K562 (cell line): ENCODE measurements at regions not wholly inside any gene's neighbourhood (a gene's known extent, or its start where the extent isn't known, plus 50 kb on each side); places are given as distances from the start of the nearest gene placed in this dataset.

Source experiments
- ATAC-seq: fragments of 200-7000 bp; cut with Tn5 transposase; 3 replicates; pipeline ENCODE4 v1.9.1; 2020; ENCODE audit warnings: moderate library complexity
- BruUV-seq: library from RNA; stranded (reverse); fragments of 400-500 nt; replicated peaks from 2 replicates; lab custom pipeline; 2021; lab: Mats Ljungman, UMichigan
- CTCF ChIA-PET: fragments of 300-600 bp; formaldehyde crosslinking; extraction: SDS; loops from one replicate; lab custom pipeline; 2021; ENCODE audit warnings: low intra/inter-chr PET ratio; lab: Yijun Ruan, JAX
- POLR2A ChIA-PET: fragments of 300-600, 350-650 bp; sonication (Branson Sonifier 250); formaldehyde crosslinking; extraction: SDS; loops from one replicate; lab custom pipeline; 2021; ENCODE audit warnings: antibody characterized with exemption, inconsistent platforms; lab: Yijun Ruan, JAX
- DNase-seq, 4 experiments: peaks; one replicate each; pipeline versions ENCODE4 v3.0.0 to v3.0.0-alpha.2; 2011 to 2018; ENCODE audit warnings: low spot score in 3 of 4, mixed read lengths in 3 of 4; ENCODE audit errors: extremely low read depth in 1 of 4
- FAIRE-seq: peaks from 2 replicates; lab custom pipeline; 2011; peaks lifted over from hg19 to GRCh38; lab: Jason Lieb, UNC
- H2AFZ ChIP-seq: 2 replicates; pipeline ENCODE4 v1.6.0; 2011; ENCODE audit warnings: low read depth, low read length, control low read depth, inconsistent platforms
- H3K27ac ChIP-seq: fragments of 200-600 bp; 3 replicates; pipeline ENCODE4 v1.8.0; 2011; ENCODE audit warnings: low read depth, mild to moderate bottlenecking, control low read depth, inconsistent platforms, low read length, moderate library complexity, mixed read lengths; ENCODE audit errors: extremely low read depth
- H3K27me3 ChIP-seq, 2 experiments: fragments of 300-600 bp in 1 of 2; 2 replicates in 1 of 2; 3 replicates in 1 of 2; pipeline versions ENCODE4 v1.6.0 to v1.8.0; 2011; ENCODE audit warnings: inconsistent platforms in 2 of 2, low read length in 2 of 2, mild to moderate bottlenecking in 1 of 2, mixed read lengths in 1 of 2, moderate library complexity in 1 of 2; ENCODE audit not compliant: control insufficient read depth in 2 of 2, insufficient read depth in 2 of 2
- H3K36me3 ChIP-seq: fragments of 300-600 bp; 3 replicates; pipeline ENCODE4 v1.8.0; 2011; ENCODE audit warnings: mild to moderate bottlenecking, low read length, inconsistent platforms; ENCODE audit not compliant: control insufficient read depth, insufficient read depth
- H3K4me1 ChIP-seq, 2 experiments: fragments of 200-600 bp in 1 of 2; replicated peaks in 1 of 2; 2 replicates in 1 of 2; 3 replicates in 1 of 2; pipeline versions ENCODE4 v1.5.1 to v1.8.0; 2011; ENCODE audit warnings: inconsistent platforms in 2 of 2, low read length in 2 of 2, mild to moderate bottlenecking in 1 of 2, mixed read lengths in 1 of 2, moderate library complexity in 1 of 2; ENCODE audit not compliant: control insufficient read depth in 2 of 2, insufficient read depth in 2 of 2
- H3K4me2 ChIP-seq: 2 replicates; pipeline ENCODE4 v1.6.1; 2011; ENCODE audit warnings: low read length, control low read depth, inconsistent platforms, mixed read lengths; ENCODE audit not compliant: insufficient read depth
- H3K4me3 ChIP-seq: fragments of 200-600 bp; sonication (generic), shearing (Covaris generic); 2 replicates; pipeline ENCODE4 v1.5.1; 2016; ENCODE audit warnings: control low read depth, inconsistent platforms
- H3K79me2 ChIP-seq: fragments of 200-600 bp; 3 replicates; pipeline ENCODE4 v1.8.0; 2011; ENCODE audit warnings: low read length, inconsistent platforms; ENCODE audit not compliant: control insufficient read depth, insufficient read depth
- H3K9ac ChIP-seq, 2 experiments: 2 replicates each; pipeline versions ENCODE4 v1.6.0 to v1.6.1; 2011; ENCODE audit warnings: low read depth in 2 of 2, low read length in 2 of 2, control low read depth in 1 of 2, inconsistent platforms in 1 of 2, mild to moderate bottlenecking in 1 of 2, mixed read lengths in 1 of 2; ENCODE audit not compliant: insufficient read depth in 1 of 2
- H3K9me1 ChIP-seq: one replicate; pipeline ENCODE4 v1.6.0; 2011; ENCODE audit warnings: inconsistent platforms, mild to moderate bottlenecking, low read length, moderate library complexity; ENCODE audit not compliant: control insufficient read depth, insufficient read depth
- H3K9me3 ChIP-seq: replicated peaks from 2 replicates; pipeline ENCODE4 v1.5.1; 2011; ENCODE audit warnings: low read depth, low read length, inconsistent platforms; ENCODE audit not compliant: control insufficient read depth, insufficient read depth
- H4K20me1 ChIP-seq: replicated peaks from 2 replicates; pipeline ENCODE4 v1.6.1; 2011; ENCODE audit warnings: low read length, inconsistent platforms, mixed read lengths; ENCODE audit not compliant: control insufficient read depth, insufficient read depth
- BRCA1 ChIP-seq, 2 experiments: fragments of 450-650 bp in 1 of 2; sonication (generic) in 1 of 2; formaldehyde crosslinking in 1 of 2; IDR thresholded peaks; 2 replicates each; pipeline versions ENCODE4 v1.5.0 to v1.6.1; 2017 to 2020; ENCODE audit warnings: mild to moderate bottlenecking in 1 of 2, missing genetic modification reagents in 1 of 2
- BRD9 ChIP-seq: fragments of 450-650 bp; IDR thresholded peaks from 2 replicates; pipeline ENCODE4 v1.6.1; 2018; ENCODE audit warnings: low read depth; ENCODE audit not compliant: partially characterized antibody
- C11orf30 ChIP-seq: fragments of 450-650 bp; IDR thresholded peaks from 2 replicates; pipeline ENCODE4 v1.6.1; 2016; ENCODE audit warnings: low read depth, mild to moderate bottlenecking
- HMG20A ChIP-seq: fragments of 450-650 bp; formaldehyde crosslinking; conservative IDR thresholded peaks from 2 replicates; pipeline ENCODE4 v1.4.0; 2020; ENCODE audit warnings: mild to moderate bottlenecking, mixed read lengths
- KLF1 ChIP-seq: fragments of 450-650 bp; IDR thresholded peaks from 2 replicates; pipeline ENCODE4 v1.6.1; 2016; ENCODE audit warnings: missing genetic modification characterization, missing compliant biosample characterization
- PHB2 ChIP-seq: fragments of 450-650 bp; IDR thresholded peaks from 2 replicates; pipeline ENCODE4 v1.6.1; 2017; ENCODE audit warnings: low read depth
- SMC3 ChIP-seq: conservative IDR thresholded peaks from 2 replicates; pipeline ENCODE4 v1.6.1; 2011; ENCODE audit warnings: low read depth, low read length, improper control_type of control experiment; ENCODE audit not compliant: insufficient read depth
- TAF7 ChIP-seq: fragments of 450-650 bp; IDR thresholded peaks from 2 replicates; pipeline ENCODE4 v1.6.1; 2016; ENCODE audit warnings: missing genetic modification characterization, missing compliant biosample characterization
- ZFP30 ChIP-seq: fragments of 250-450 bp; sonication (Bioruptor Pico); IDR thresholded peaks from 2 replicates; pipeline ENCODE4 v1.8.0; 2022; ENCODE audit warnings: moderate library complexity, mild to moderate bottlenecking, inconsistent platforms, borderline replicate concordance
- ZNF3 ChIP-seq: fragments of 250-450 bp; sonication (Bioruptor Pico); IDR thresholded peaks from 2 replicates; pipeline ENCODE4 v1.5.0; 2021; ENCODE audit warnings: mild to moderate bottlenecking, moderate library complexity
- WGBS: fragments of 100-300 bp; shearing (Covaris generic); methylation state at CpG from one replicate; pipeline ENCODE4 v1.1.6; 2016; ENCODE audit warnings: low coverage, mixed read lengths; ENCODE audit not compliant: insufficient coverage; ENCODE audit errors: missing lambda C conversion rate; 5-methylcytosine and 5-hydroxymethylcytosine counted together
- in situ Hi-C: fragments of 300-500 bp; cut with MboI; formaldehyde crosslinking; loops from 4 replicates; pipeline ENCODE4 v1.15.0; 2018; ENCODE audit warnings: inconsistent platforms, mixed read lengths
- intact Hi-C: fragments of 100-400 bp; cut with micrococcal nuclease; formaldehyde crosslinking; loops from 2 replicates; pipeline ENCODE4 v1.14.2; 2022
- TF ChIP-seq, protein P1 (sequence below): sonication (generic); formaldehyde crosslinking; IDR thresholded peaks from 2 replicates; pipeline ENCODE4 v1.8.0; 2022; ENCODE audit warnings: missing genetic modification reagents, mild to moderate bottlenecking, moderate library complexity, borderline replicate concordance

DNA sequence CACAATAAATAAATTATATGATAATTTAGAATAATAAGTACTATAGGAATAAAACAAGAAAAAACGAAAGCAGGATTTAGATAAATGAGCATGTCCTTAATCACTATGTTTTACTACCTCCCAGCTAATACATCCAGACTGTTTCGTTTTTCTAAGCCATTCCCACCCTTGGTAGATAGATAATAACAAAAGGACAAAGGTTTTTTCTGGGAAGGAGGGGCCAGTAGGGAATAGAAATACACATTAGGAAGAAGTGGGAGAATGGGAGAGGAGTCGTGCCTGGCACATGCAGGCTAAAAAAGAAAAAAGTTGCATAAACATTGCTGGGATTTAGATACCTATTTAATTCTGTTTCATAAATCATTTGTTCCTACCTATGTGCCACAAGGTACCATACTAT, 97.1 kb downstream of the MTX3 start:
- DNase-seq (no peak), ATAC-seq (no peak), FAIRE-seq (no peak)
- Histone ChIP-seq H4K20me1 (no peaks in the 10 kb centered on the region), H3K4me2 (no peak overlapping the region), H3K27ac (no peak overlapping the region), H3K9me1 (no peaks in the 10 kb centered on the region), H3K36me3 (no peaks in the 10 kb centered on the region), H3K4me3 (no peak overlapping the region), H3K9ac (no peak overlapping the region), H3K79me2 (no peaks in the 10 kb centered on the region), H2AFZ (no peak overlapping the region), H3K9me3 (no peaks in the 10 kb centered on the region), H3K27me3 (peaks cover 4 to 6% of the 10 kb centered on the region in 2 experiments; a peak in 3 of 5 replicates), H3K4me1 (no peaks in the 10 kb centered on the region)
- 0% methylated on average over 3 of the region's 3 CpGs for WGBS
- no TSS peak for BruUV-seq
- TF ChIP-seq BRD9 (no peak), PHB2 (no peak), HMG20A (no peak), ZNF3 (CRISPR knock-in tag) (no peak), TAF7 (tag) (no peak)
- ChIA-PET POLR2A (interaction anchor here (0.8 kb wide), 1 partner anchor 16 kb away, joined by 3 read pairs; no protein-coding TSS in a partner anchor), CTCF (no interaction called here)
- in situ Hi-C loops, result no loop called here
- intact Hi-C loops, result no loop called here

DNA sequence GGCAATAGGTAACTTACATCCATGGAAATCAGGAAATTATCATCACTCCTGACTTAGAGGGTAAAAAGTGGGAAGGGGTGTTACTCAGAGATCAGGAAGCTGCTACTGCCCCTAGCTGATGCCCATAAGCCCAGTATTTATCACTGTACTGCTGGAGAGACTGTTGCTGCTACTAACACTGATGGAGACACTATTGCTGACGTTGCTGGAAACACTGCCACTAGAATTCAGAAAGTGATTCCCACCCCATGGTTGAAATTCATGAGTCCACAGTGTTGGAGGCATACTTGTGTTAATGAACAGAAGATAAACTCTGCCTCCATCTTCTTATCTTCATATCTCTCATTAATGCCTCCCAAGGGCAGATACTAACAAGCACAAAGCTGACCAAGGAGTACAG, 97.6 kb downstream of the MTX3 start:
- peaks cover 4 to 11% of the 10 kb centered on the region in 2 experiments; a peak in 3 of 5 replicates for H3K27me3 ChIP-seq
- no peak overlapping the region for H3K27ac ChIP-seq
- H3K9ac ChIP-seq, result no peak overlapping the region
- intact Hi-C loops, result no loop called here
- H3K9me3 ChIP-seq, result no peaks in the 10 kb centered on the region
- 0% methylated on average over 1 of the region's 1 CpG for WGBS
- H2AFZ ChIP-seq, result no peak overlapping the region
- ChIA-PET POLR2A (interaction anchor here (0.8 kb wide), 1 partner anchor 17 kb away, joined by 3 read pairs; no protein-coding TSS in a partner anchor), CTCF (no interaction called here)
- H3K36me3 ChIP-seq, result no peaks in the 10 kb centered on the region
- H3K4me2 ChIP-seq, result no peak overlapping the region
- no peak for FAIRE-seq
- in situ Hi-C loops, result no loop called here
- BruUV-seq, result no TSS peak
- no peaks in the 10 kb centered on the region for H3K79me2 ChIP-seq
- no peaks in the 10 kb centered on the region for H3K9me1 ChIP-seq
- no peak for ATAC-seq
- TF ChIP-seq, protein P1, sequence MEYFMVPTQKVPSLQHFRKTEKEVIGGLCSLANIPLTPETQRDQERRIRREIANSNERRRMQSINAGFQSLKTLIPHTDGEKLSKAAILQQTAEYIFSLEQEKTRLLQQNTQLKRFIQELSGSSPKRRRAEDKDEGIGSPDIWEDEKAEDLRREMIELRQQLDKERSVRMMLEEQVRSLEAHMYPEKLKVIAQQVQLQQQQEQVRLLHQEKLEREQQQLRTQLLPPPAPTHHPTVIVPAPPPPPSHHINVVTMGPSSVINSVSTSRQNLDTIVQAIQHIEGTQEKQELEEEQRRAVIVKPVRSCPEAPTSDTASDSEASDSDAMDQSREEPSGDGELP, result no peak
- TF ChIP-seq BRCA1 (IDR thresholded peaks at IDR 0.05) (no peak), BRCA1 (CRISPR knock-in tag; IDR thresholded peaks at IDR 0.05) (no peak), SMC3 (no peak), KLF1 (tag) (no peak), C11orf30 (peak; percentile 17; the same call in 1 of the 2 replicates), ZFP30 (CRISPR knock-in tag) (no peak)
- DNase-seq, result no peak
- H3K4me3 ChIP-seq, result no peak overlapping the region
- no peaks in the 10 kb centered on the region for H3K4me1 ChIP-seq
- no peaks in the 10 kb centered on the region for H4K20me1 ChIP-seq
